HepG2 (cell line): ENCODE measurements at regions not wholly inside any gene's neighbourhood (a gene's known extent, or its start where the extent isn't known, plus 50 kb on each side); places are given as distances from the start of the nearest gene placed in this dataset.

Experiments
- MAFK ChIP-seq, 2 experiments: IDR thresholded peaks in 1 of 2; conservative IDR thresholded peaks in 1 of 2; 2 replicates each; pipeline ENCODE4 v1.6.1; 2011; ENCODE audit warnings: improper control_type of control experiment in 2 of 2, low read length in 2 of 2
- MLX ChIP-seq: IDR thresholded peaks from 2 replicates; pipeline ENCODE4 v1.6.1; 2016
- PRDM4 ChIP-seq: sonication (generic); formaldehyde crosslinking; IDR thresholded peaks from 2 replicates; pipeline ENCODE4 v1.9.0; 2021; ENCODE audit warnings: missing genetic modification reagents, borderline replicate concordance

- TF ChIP-seq PRDM4 (no peak), MLX (no peak), MAFK (conservative IDR thresholded peaks at IDR 0.05 in 1 of 2, IDR thresholded peaks at IDR 0.05 in 1 of 2; ENCODE audit: low read length in 2 of 2) (no peak)
Measured at GRCh38 chr5:3210531-3210930, 385.1 kb upstream of the IRX1 start.
